HPDE6-E6E7 (cell line): ENCODE measurements at regions not wholly inside any gene's neighbourhood (a gene's known extent, or its start where the extent isn't known, plus 50 kb on each side); places are given as distances from the start of the nearest gene placed in this dataset.
"Not testable (repeated sequence)": the region's sequence is repeated elsewhere in the genome, so short reads cannot be mapped to it uniquely, and the experiment has no call there.

ENCODE experiments used
- DNase-seq: peaks from one replicate; pipeline ENCODE4 v3.0.0; 2011; ENCODE audit warnings: missing footprints; ENCODE audit errors: extremely low spot score

GRCh38 chr12:124130691-124131591 is 157.9 kb downstream of the ZNF664 start:
- no peak for DNase-seq

GRCh38 chr12:124131659-124132058 is 158.6 kb downstream of the ZNF664 start:
- no peak for DNase-seq

GRCh38 chr12:124132530-124132929 is 159.5 kb downstream of the ZNF664 start:
- DNase-seq = no peak

- no peak for DNase-seq
These were observed 158.1 kb upstream of the RFLNA start for GRCh38 chr12:124136796-124137195.

GRCh38 chr12:124140944-124141486 is 153.9 kb upstream of the RFLNA start:
- no peak for DNase-seq

- DNase-seq = not testable (repeated sequence)
These were observed 153.3 kb upstream of the RFLNA start for GRCh38 chr12:124141611-124142010.

- DNase-seq = no peak
These were observed 152.4 kb upstream of the RFLNA start for GRCh38 chr12:124142395-124143035.

GRCh38 chr12:124143726-124144125 is 151.2 kb upstream of the RFLNA start:
- no peak for DNase-seq

GRCh38 chr12:124144531-124145194 is 150.2 kb upstream of the RFLNA start:
- no peak for DNase-seq

GRCh38 chr12:124147027-124147426 is 147.9 kb upstream of the RFLNA start:
- DNase-seq = no peak

- no peak for DNase-seq
These were observed 147.3 kb upstream of the RFLNA start for GRCh38 chr12:124147575-124147974.

- DNase-seq = no peak
These were observed 146.2 kb upstream of the RFLNA start for GRCh38 chr12:124148481-124149273.

GRCh38 chr12:124149287-124149686 is 145.6 kb upstream of the RFLNA start:
- no peak for DNase-seq

- no peak for DNase-seq
These were observed 144.7 kb upstream of the RFLNA start for GRCh38 chr12:124150168-124150567.

GRCh38 chr12:124151583-124151982 is 143.3 kb upstream of the RFLNA start:
- DNase-seq = no peak

- DNase-seq = no peak
These were observed 142.2 kb upstream of the RFLNA start for GRCh38 chr12:124152731-124153130.

GRCh38 chr12:124153392-124153791 is 141.5 kb upstream of the RFLNA start:
- DNase-seq = no peak

- no peak for DNase-seq
These were observed 137.5 kb upstream of the RFLNA start for GRCh38 chr12:124157406-124157805.

GRCh38 chr12:124159655-124160054 is 135.2 kb upstream of the RFLNA start:
- DNase-seq = no peak

- no peak for DNase-seq
These were observed 134.7 kb upstream of the RFLNA start for GRCh38 chr12:124160097-124160756.

- DNase-seq = not testable (repeated sequence)
These were observed 133.5 kb upstream of the RFLNA start for GRCh38 chr12:124161402-124161801.
